C4-2B (cell line): ENCODE measurements at regions not wholly inside any gene's neighbourhood (a gene's known extent, or its start where the extent isn't known, plus 50 kb on each side); places are given as distances from the start of the nearest gene placed in this dataset.

Source experiments
- ZFX ChIP-seq: fragments of 450-650 bp; IDR thresholded peaks from 2 replicates; pipeline ENCODE4 v1.6.1; 2017
- TF ChIP-seq, protein P1 (sequence below): fragments of 450-650 bp; conservative IDR thresholded peaks from 2 replicates; pipeline ENCODE4 v1.5.1; 2017; ENCODE audit warnings: mild to moderate bottlenecking

DNA sequence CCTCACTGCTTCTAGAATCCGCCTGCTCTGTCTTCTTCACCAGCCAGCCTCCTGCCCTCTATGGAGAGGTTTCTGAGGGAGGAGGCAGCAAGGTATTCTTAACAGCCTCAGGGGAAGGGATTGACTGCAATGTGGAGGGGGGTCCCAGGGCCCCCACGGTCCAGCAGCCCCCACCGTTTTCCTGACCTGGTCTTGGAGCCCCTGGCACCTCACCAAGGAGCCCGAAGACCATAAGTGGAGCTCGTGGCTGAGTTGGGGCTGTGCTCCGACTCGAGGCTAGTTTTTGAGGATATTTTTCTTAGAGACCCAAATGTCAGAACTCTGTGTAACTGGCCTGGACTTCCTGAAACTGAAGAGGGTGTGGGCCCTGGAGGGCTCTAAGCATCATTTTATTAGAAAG is 590.0 kb downstream of the BRD1 start:
- no peak for TF ChIP-seq ZFX
- TF ChIP-seq, protein P1, sequence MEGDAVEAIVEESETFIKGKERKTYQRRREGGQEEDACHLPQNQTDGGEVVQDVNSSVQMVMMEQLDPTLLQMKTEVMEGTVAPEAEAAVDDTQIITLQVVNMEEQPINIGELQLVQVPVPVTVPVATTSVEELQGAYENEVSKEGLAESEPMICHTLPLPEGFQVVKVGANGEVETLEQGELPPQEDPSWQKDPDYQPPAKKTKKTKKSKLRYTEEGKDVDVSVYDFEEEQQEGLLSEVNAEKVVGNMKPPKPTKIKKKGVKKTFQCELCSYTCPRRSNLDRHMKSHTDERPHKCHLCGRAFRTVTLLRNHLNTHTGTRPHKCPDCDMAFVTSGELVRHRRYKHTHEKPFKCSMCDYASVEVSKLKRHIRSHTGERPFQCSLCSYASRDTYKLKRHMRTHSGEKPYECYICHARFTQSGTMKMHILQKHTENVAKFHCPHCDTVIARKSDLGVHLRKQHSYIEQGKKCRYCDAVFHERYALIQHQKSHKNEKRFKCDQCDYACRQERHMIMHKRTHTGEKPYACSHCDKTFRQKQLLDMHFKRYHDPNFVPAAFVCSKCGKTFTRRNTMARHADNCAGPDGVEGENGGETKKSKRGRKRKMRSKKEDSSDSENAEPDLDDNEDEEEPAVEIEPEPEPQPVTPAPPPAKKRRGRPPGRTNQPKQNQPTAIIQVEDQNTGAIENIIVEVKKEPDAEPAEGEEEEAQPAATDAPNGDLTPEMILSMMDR, result no peak
